ENCODE measurements at regions not wholly inside any gene's neighbourhood (a gene's known extent, or its start where the extent isn't known, plus 50 kb on each side); places are given as distances from the start of the nearest gene placed in this dataset.

DNA sequence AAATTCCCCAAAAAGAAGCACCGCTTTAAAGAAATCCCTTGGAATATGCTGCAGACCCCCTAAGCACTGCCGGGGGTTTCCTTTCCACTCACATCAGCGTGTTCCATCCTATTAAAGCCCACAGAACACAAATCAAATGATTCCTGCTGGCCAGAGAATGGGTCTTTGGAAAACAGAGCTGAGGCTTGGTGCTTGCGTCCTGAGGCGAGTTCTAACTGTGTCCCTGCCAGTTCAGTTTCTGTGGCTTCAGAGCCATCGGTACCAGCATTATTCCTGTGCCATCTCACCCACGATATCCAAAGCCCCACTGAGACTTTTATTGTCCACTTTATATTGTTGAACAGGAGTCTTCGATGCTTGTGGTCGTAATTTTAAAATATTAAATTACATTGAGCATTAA, 142.0 kb upstream of the SYT13 start:
- TF ChIP-seq, protein P1, sequence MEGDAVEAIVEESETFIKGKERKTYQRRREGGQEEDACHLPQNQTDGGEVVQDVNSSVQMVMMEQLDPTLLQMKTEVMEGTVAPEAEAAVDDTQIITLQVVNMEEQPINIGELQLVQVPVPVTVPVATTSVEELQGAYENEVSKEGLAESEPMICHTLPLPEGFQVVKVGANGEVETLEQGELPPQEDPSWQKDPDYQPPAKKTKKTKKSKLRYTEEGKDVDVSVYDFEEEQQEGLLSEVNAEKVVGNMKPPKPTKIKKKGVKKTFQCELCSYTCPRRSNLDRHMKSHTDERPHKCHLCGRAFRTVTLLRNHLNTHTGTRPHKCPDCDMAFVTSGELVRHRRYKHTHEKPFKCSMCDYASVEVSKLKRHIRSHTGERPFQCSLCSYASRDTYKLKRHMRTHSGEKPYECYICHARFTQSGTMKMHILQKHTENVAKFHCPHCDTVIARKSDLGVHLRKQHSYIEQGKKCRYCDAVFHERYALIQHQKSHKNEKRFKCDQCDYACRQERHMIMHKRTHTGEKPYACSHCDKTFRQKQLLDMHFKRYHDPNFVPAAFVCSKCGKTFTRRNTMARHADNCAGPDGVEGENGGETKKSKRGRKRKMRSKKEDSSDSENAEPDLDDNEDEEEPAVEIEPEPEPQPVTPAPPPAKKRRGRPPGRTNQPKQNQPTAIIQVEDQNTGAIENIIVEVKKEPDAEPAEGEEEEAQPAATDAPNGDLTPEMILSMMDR (IDR thresholded peaks at IDR 0.05; ENCODE audit: low read depth, low read length): no peak
- TF ChIP-seq EZH2phosphoT487 (IDR thresholded peaks at IDR 0.05; ENCODE audit: low read depth): no peak

Measured in OCI-LY3 (cell line).